Stimulated activated CD4-positive, alpha-beta T cell treated with anti-CD3 and anti-CD28 coated beads, Interleukin-12 subunit alpha, Interleukin-12 subunit beta, amount 100 ng/mL, for 24 hours (primary cell): ENCODE measurements at regions not wholly inside any gene's neighbourhood (a gene's known extent, or its start where the extent isn't known, plus 50 kb on each side); places are given as distances from the start of the nearest gene placed in this dataset.

Experiments
- DNase-seq, 2 experiments: peaks; one replicate each; pipeline ENCODE4 v3.0.0-alpha.2; 2020; ENCODE audit warnings: low read depth in 2 of 2

- no peak for DNase-seq
These were observed 229.6 kb upstream of the STARD13 start for GRCh38 chr13:33515146-33515545.

- DNase-seq, result no peak
These were observed 232.9 kb upstream of the STARD13 start for GRCh38 chr13:33518452-33518851.

DNA sequence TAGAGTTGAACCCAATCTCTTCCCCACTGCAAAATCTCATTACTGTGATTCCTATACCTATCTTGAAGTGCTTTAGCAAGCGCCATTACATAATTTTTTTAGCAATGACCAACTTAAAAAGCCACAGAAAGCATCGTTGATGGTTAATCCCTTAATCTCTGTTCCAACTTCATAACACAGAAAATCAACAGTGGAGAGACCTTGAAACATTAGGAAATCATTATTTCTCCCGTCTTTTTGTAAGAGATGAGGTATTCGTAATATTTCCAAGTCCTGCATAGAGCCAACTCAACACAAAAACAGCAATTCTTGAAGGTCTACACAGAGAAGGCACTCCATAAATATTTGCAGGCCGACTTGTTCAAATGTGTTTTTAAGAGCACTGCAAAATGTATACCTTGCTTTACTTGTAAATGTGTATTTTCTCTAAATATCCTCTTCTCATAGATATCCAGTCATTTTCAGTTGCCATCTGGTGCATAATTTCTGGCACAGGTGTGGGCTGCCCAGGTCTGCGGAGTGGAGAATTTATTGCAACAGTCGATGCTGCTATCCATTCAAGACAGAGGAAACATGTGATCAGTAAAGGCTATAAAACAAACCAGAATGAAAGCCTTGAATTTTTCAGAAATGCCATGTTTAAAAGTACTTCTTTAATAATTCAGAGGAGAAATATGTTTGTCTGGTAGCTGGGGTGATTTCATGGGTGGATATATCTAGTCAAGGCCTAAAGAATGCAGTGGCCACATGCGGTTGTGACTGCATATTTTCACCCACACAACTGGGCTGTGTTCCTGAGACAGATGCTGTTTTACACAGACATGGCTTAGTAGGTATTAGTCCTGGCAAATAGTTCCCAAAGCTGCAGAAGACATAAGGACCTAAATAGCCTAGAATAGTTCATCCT is 234.3 kb upstream of the STARD13 start:
- no peak for DNase-seq

GRCh38 chr13:33520468-33520839 is 234.9 kb upstream of the STARD13 start:
- DNase-seq, result no peak

DNA sequence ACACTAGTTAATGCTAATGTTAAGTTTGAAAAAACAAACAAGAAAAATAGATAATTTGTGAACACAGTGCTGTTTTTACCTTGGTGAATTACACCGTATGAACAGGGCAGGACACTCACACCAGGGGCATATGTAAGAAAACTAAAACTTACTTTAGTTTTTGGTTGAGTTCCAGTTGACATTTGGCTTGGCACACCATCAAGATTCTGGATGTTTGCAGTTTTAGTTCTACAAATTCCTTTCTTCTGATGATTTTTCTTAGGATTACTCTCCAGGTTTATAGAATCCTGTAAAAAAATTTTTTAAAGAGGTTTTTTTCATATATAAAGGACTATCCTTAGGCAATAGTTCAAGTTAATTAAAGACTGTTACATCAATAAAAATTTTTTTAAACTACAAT is 238.5 kb upstream of the STARD13 start:
- no peak for DNase-seq

DNA sequence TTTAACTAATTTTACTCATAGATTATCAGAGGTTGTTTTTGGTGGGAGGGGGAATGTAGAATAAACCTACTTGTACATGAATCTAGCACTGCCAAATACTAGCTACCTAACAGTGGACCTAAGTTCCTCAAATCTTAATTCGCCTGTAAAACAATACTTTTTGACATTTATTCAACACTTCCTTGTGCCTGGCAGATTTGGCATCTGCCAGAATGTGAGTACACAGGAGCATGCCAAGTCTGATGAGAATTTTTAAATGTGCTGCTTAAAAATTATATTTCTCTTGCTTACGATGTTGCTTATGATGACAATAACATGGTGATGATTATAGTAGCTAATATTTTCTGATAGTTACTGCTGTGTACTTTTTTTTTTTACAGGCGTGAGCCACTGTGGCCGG is 240.2 kb upstream of the STARD13 start:
- no peak for DNase-seq

- no peak for DNase-seq
These were observed 241.2 kb upstream of the STARD13 start for GRCh38 chr13:33526718-33527117.

- DNase-seq, result no peak
These were observed 243.3 kb upstream of the STARD13 start for GRCh38 chr13:33528896-33529295.

DNA sequence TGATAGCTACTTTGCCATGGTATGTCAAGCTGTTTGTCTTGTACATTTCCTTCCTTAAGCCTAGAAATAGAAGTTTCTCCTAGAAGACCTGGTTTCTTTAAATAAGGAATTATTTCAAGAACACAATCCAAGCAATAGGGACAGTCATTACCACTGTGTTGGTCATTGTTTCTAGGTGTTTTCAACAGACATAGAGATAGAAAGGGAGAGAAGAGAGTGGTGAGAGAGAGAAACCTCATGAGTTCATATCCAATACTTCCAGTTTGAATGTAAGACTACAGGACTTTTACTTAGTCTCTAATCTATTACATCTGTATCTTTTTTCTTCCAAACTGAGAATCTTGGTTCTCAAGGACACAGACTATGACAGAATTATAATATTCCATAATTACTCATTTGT is 245.9 kb upstream of the STARD13 start:
- DNase-seq, result no peak

DNA sequence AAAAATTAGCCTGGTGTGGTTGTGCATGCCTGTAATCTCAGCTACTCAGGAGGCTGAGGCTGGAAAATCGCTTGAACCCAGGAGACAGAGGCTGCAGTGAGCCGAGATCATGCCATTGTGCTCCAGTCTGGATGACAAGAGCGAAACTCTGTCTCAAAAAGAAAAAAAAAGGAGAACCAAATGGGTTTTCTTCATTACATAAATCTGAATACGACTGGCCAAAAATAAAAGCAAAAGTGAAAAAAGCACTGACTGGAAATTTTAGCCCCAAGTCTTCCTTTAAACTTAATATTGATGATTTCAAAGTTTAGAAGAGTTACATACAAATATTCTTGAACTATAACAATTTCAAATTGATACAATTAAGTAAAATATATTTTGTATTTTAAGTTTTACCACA is 249.5 kb upstream of the STARD13 start:
- DNase-seq, result no peak

- DNase-seq, result no peak
These were observed 251.0 kb upstream of the STARD13 start for GRCh38 chr13:33536601-33537000.

DNA sequence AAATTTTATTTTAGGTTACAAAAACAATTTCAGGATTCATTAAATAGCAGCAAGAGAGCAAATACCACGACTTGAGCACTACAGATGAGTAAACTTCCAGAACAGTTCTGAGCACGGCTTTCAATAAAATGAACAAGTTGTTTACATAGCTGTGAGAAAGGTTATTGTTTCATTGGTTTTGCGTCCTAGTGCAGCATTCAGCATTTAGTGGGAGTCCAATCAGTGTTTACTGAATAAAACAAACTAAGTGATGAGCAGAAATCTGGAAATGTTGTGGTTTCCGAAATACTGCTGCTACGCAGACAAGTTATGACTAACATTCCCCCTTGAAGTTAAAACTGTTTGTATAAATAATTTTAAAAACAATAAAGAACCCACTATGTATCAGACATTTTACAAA is 251.5 kb upstream of the STARD13 start:
- no peak for DNase-seq

DNA sequence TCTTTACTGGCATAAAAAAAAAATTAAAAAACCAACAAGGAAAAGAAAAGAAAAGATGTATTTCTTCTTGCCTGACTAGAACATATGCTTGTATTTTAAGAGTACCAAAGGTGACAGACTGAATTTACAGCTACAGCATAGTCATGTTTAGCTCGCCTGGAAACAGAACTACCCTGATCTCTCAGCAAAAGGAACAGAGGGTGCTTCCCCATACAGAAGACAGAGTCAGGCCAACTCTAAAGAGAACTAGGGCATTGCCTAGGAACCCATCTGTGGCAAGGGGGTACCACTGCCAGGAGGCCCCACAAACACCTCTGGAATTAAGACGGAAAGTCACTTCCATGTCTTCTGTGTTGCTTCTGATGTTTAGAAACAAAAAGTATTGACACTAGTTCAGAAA is 252.1 kb upstream of the STARD13 start:
- no peak for DNase-seq

- DNase-seq, result no peak
These were observed 255.9 kb upstream of the STARD13 start for GRCh38 chr13:33541456-33541855.

- DNase-seq, result no peak
These were observed 256.4 kb upstream of the STARD13 start for GRCh38 chr13:33541962-33542308.

DNA sequence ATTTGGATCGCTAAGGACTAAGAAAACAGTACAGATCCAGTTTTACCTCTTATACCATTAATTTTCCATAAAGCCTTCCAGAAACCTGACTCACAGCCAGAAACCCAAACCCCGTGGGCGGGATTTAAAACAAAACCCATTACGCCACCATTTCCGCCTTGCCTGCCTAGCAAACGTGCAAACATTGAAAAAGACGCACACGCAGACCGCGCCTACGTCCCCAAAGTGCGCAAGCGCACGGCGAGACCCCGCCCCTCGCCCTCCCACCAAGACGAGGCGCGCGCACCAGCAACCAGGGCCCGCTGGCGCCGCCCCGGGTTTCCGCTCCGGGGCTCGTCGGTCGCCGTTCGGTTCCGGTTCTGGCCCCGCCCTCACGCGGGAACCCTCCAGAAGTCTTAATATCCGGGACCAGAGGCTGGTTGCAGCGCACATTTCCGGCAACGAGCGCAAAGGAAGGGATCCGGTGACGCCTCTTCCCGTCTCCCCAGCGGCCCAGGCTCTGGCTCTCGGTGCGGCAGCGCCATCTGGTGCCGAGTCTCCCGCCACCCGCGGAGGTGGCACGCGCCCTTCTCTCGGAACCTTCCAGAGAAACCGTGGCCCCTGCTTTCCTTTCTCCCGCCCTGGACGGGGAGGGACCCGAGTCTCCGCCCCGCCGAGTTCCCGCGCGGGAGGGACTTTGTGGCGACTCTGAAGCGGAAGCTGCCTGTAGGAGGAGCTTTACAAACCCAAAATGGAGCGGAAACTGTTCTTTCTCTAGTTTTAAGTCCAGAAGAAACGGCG is 256.9 kb upstream of the STARD13 start:
- DNase-seq, result peak; percentile 92 to 99

DNA sequence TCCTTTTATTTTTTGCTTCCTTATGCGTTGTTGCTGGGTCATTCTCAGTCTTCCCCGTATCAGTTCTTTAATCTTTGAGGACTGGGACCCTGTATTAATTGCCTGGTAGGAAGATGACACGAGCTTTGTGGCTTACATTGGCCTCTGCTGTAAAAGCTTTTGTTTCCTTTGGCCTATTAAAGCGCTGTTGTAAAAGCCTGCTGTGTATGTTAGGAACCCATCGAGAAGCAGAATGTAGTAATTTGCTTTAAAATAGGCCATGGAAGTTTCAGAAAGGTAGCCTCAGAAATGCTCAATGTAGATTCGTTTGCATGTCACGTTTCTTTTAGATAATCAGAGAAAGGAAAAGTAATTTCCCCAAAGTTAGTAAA is 257.5 kb upstream of the STARD13 start:
- DNase-seq, result no peak

- no peak for DNase-seq
These were observed 258.2 kb upstream of the STARD13 start for GRCh38 chr13:33543631-33544265.

DNA sequence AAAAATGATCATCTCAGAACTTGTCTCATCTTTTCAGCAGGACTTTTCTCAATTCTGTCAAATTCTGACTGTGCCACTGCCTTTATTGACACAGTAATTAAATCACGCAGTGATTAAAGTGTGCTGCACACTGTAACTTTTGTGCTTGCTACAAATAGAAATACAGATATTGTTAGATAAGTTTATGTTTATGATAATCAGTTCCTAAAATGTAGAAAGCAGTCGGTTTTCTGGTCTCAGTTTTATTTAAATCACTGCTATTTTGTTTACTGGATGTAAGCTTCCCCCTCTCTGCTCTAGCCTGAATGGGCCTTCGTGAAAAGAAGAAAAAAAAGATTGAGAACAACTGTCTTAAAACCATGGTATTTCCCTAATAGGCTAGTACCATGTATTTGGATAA is 258.8 kb upstream of the STARD13 start:
- DNase-seq, result no peak

DNA sequence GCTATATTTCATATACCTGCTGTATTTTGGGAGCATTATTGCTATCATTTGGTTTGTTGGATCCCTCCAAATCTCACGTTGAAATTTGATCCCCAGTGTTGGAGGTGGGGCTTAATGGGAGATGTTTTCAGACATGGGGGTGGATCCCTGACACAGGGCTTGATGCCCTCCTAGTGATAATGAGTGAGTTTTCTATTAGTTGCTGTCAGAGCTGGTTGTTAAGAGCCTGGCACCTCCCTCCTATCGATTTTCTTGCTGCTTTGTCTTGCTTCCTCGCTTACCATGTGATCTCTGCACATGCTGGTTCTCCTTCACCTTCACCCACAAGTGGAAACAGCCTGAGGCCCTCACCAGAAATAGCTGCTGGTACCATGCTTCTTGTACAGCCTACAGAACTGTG is 259.9 kb upstream of the STARD13 start:
- no peak for DNase-seq

- DNase-seq, result no peak
These were observed 261.5 kb upstream of the STARD13 start for GRCh38 chr13:33547035-33547434.

GRCh38 chr13:33548069-33548468 is 262.5 kb upstream of the STARD13 start:
- DNase-seq, result no peak

DNA sequence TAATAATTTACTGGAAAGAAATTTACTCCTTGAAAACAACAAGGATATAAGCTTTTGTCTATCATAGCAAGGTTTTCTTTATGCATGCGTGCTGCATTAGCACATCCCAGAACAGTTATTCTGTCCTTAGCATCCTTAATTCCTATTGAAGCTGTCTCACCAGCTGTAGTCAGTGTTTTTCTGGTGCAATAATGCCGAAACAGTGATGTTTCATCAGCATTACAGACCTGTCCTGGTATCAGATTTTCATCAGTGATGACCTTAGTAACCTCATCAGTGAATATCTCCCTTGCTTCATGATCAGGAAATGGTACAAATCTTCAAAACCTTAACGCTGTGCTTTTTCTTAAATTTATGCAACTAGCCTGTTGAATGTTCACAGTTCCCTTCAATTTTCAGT is 264.7 kb upstream of the STARD13 start:
- no peak for DNase-seq
